H9 (cell line): ENCODE measurements at regions not wholly inside any gene's neighbourhood (a gene's known extent, or its start where the extent isn't known, plus 50 kb on each side); places are given as distances from the start of the nearest gene placed in this dataset.

Experiments
- DNase-seq: peaks from one replicate; pipeline ENCODE4 v3.0.0-alpha.2; 2017
- H2AFZ ChIP-seq: one replicate; pipeline ENCODE4 v1.6.1; 2013; ENCODE audit warnings: mild to moderate bottlenecking, low read length, control low read depth, moderate library complexity
- H2AK5ac ChIP-seq: 2 replicates; pipeline ENCODE4 v1.6.1; 2013; ENCODE audit warnings: low read length, control low read depth, mixed read lengths; ENCODE audit not compliant: insufficient read length
- H2BK120ac ChIP-seq: one replicate; pipeline ENCODE4 v1.6.1; 2013; ENCODE audit warnings: low read depth, mild to moderate bottlenecking, low read length, control low read depth, inconsistent platforms; ENCODE audit not compliant: poor library complexity, severe bottlenecking
- H2BK12ac ChIP-seq: 2 replicates; pipeline ENCODE4 v1.6.1; 2013; ENCODE audit warnings: low read length, control low read depth, mixed read lengths, low read depth; ENCODE audit not compliant: insufficient read length
- H2BK15ac ChIP-seq: 2 replicates; pipeline ENCODE4 v1.6.1; 2013; ENCODE audit warnings: low read depth, low read length, control low read depth
- H2BK20ac ChIP-seq: one replicate; pipeline ENCODE4 v1.6.1; 2013; ENCODE audit warnings: low read depth, mild to moderate bottlenecking, low read length, control low read depth, inconsistent platforms; ENCODE audit not compliant: poor library complexity, severe bottlenecking
- H2BK5ac ChIP-seq: 2 replicates; pipeline ENCODE4 v1.6.1; 2013; ENCODE audit warnings: low read length, control low read depth, mixed read lengths; ENCODE audit not compliant: insufficient read length
- H3K14ac ChIP-seq: 2 replicates; pipeline ENCODE4 v1.6.1; 2013; ENCODE audit warnings: low read length, control low read depth; ENCODE audit not compliant: insufficient read depth
- H3K18ac ChIP-seq: 2 replicates; pipeline ENCODE4 v1.6.1; 2013; ENCODE audit warnings: low read depth, mild to moderate bottlenecking, mixed read lengths, low read length, control low read depth; ENCODE audit not compliant: insufficient read length
- H3K23ac ChIP-seq: 2 replicates; pipeline ENCODE4 v1.6.1; 2013; ENCODE audit warnings: low read length, control low read depth, mixed read lengths, low read depth; ENCODE audit not compliant: insufficient read length
- H3K23me2 ChIP-seq: 2 replicates; pipeline ENCODE4 v1.6.1; 2013; ENCODE audit warnings: low read depth, mild to moderate bottlenecking, mixed read lengths, low read length, control low read depth; ENCODE audit not compliant: insufficient read length, poor library complexity, severe bottlenecking
- H3K27ac ChIP-seq: 2 replicates; pipeline ENCODE4 v1.5.1; 2013; ENCODE audit warnings: low read length, control low read depth, mixed read lengths, low read depth; ENCODE audit not compliant: insufficient read length
- H3K27me3 ChIP-seq: 2 replicates; pipeline ENCODE4 v1.6.1; 2013; ENCODE audit warnings: low read length, control low read depth, inconsistent platforms; ENCODE audit not compliant: insufficient read depth
- H3K4ac ChIP-seq: 2 replicates; pipeline ENCODE4 v1.6.1; 2013; ENCODE audit warnings: low read depth, mild to moderate bottlenecking, control low read depth, inconsistent platforms, low read length, moderate library complexity
- H3K4me1 ChIP-seq: 2 replicates; pipeline ENCODE4 v1.6.1; 2013; ENCODE audit warnings: low read length, control low read depth, inconsistent platforms; ENCODE audit not compliant: insufficient read depth
- H3K4me2 ChIP-seq: 2 replicates; pipeline ENCODE4 v1.6.1; 2013; ENCODE audit warnings: low read length, control low read depth, mixed read lengths; ENCODE audit not compliant: insufficient read length, insufficient read depth
- H3K56ac ChIP-seq: 2 replicates; pipeline ENCODE4 v1.6.1; 2013; ENCODE audit warnings: low read depth, mild to moderate bottlenecking, mixed read lengths, low read length, control low read depth; ENCODE audit not compliant: insufficient read length
- H3K79me1 ChIP-seq: 2 replicates; pipeline ENCODE4 v1.6.1; 2013; ENCODE audit warnings: low read depth, mild to moderate bottlenecking, moderate library complexity, low read length, control low read depth, inconsistent platforms; ENCODE audit not compliant: insufficient read depth, poor library complexity, severe bottlenecking
- H3K79me2 ChIP-seq: 2 replicates; pipeline ENCODE4 v1.6.1; 2013; ENCODE audit warnings: low read length, control low read depth, inconsistent platforms; ENCODE audit not compliant: insufficient read depth
- H3K9ac ChIP-seq: 2 replicates; pipeline ENCODE4 v1.6.1; 2013; ENCODE audit warnings: low read length, control low read depth, mixed read lengths; ENCODE audit not compliant: insufficient read length; ENCODE audit errors: extremely low read depth
- H3K9me3 ChIP-seq: one replicate; pipeline ENCODE4 v1.6.1; 2013; ENCODE audit warnings: low read depth, low read length, inconsistent platforms; ENCODE audit not compliant: control insufficient read depth
- H3T11ph ChIP-seq: one replicate; pipeline ENCODE4 v1.6.1; 2013; ENCODE audit warnings: mild to moderate bottlenecking, low read length, control low read depth, inconsistent platforms
- H4K20me1 ChIP-seq: one replicate; pipeline ENCODE4 v1.6.1; 2013; ENCODE audit not compliant: control insufficient read depth, insufficient read length, insufficient read depth
- H4K5ac ChIP-seq: 2 replicates; pipeline ENCODE4 v1.6.1; 2013; ENCODE audit warnings: low read depth, mild to moderate bottlenecking, mixed read lengths, low read length, control low read depth; ENCODE audit not compliant: insufficient read length
- H4K8ac ChIP-seq: replicated peaks from 2 replicates; pipeline ENCODE4 v1.6.1; 2013; ENCODE audit warnings: low read length, control low read depth, mixed read lengths, low read depth; ENCODE audit not compliant: insufficient read length
- H4K91ac ChIP-seq: 2 replicates; pipeline ENCODE4 v1.6.1; 2013; ENCODE audit warnings: low read depth, mild to moderate bottlenecking, moderate library complexity, mixed read lengths, low read length, control low read depth; ENCODE audit not compliant: insufficient read length
- H3K27ac Mint-ChIP-seq, 3 experiments: 2 replicates in 2 of 3; 3 replicates in 1 of 3; pipeline ENCODE4 v1.8.0; 2020 to 2021; ENCODE audit warnings: mixed read lengths in 3 of 3, mild to moderate bottlenecking in 1 of 3, moderate library complexity in 1 of 3
- H3K27me3 Mint-ChIP-seq: 2 replicates; pipeline ENCODE4 v1.8.0; 2021; ENCODE audit warnings: low read depth, mild to moderate bottlenecking, moderate library complexity, mixed read lengths
- H3K36me3 Mint-ChIP-seq, 3 experiments: 2 replicates in 2 of 3; 3 replicates in 1 of 3; pipeline ENCODE4 v1.8.0; 2020 to 2021; ENCODE audit warnings: low read depth in 3 of 3, mixed read lengths in 3 of 3; ENCODE audit not compliant: insufficient read depth in 1 of 3
- H3K4me1 Mint-ChIP-seq, 2 experiments: 2 replicates each; pipeline ENCODE4 v1.8.0; 2020; ENCODE audit warnings: mixed read lengths in 2 of 2
- H3K4me3 Mint-ChIP-seq, 2 experiments: 2 replicates in 1 of 2; 3 replicates in 1 of 2; pipeline ENCODE4 v1.8.0; 2020 to 2021; ENCODE audit warnings: mild to moderate bottlenecking in 2 of 2, mixed read lengths in 2 of 2, moderate library complexity in 1 of 2
- H3K9me3 Mint-ChIP-seq, 2 experiments: 2 replicates in 1 of 2; 3 replicates in 1 of 2; pipeline ENCODE4 v1.8.0; 2020; ENCODE audit warnings: mild to moderate bottlenecking in 2 of 2, mixed read lengths in 2 of 2, moderate library complexity in 1 of 2
- WGBS: extraction: QIAGEN DNeasy Blood & Tissue Kit; methylation state at CpG from one replicate; pipeline ENCODE4 v1.1.7; 2013; ENCODE audit warnings: missing lambda C conversion rate, low lambda C conversion rate, mixed read lengths; ENCODE audit not compliant: insufficient read length; ENCODE audit errors: extremely low coverage; 5-methylcytosine and 5-hydroxymethylcytosine counted together
- TF ChIP-seq, protein P1 (sequence below): fragments of 200-600 bp; sonication (generic); conservative IDR thresholded peaks from 3 replicates; pipeline ENCODE4 v1.8.0; 2021; ENCODE audit warnings: antibody characterized with exemption, mild to moderate bottlenecking

GRCh38 chr13:102462570-102462969 is 60.7 kb upstream of the FGF14 start:
- H3K4me1 Mint-ChIP-seq: peaks cover under 1 to 6% of the 10 kb centered on the region in 2 experiments; a peak in 2 of 4 replicates
- Histone ChIP-seq H2BK120ac (no peak overlapping the region), H3K4me2 (no peak overlapping the region), H3K79me1 (no peaks in the 10 kb centered on the region), H3K9ac (no peak overlapping the region), H2BK20ac (no peak overlapping the region), H3K27me3 (no peaks in the 10 kb centered on the region), H4K5ac (no peak overlapping the region), H3K23ac (no peak overlapping the region), H4K91ac (no peak overlapping the region), H2BK12ac (no peak overlapping the region), H2AFZ (no peak overlapping the region), H3K4me1 (no peaks in the 10 kb centered on the region; the same call in 1 of the 2 replicates), H3K4ac (no peak overlapping the region), H2AK5ac (no peak overlapping the region), H3K23me2 (no peaks in the 10 kb centered on the region), H3K9me3 (no peaks in the 10 kb centered on the region), H3K79me2 (no peaks in the 10 kb centered on the region), H4K8ac (no peak overlapping the region), H3K18ac (no peak overlapping the region), H3K56ac (no peak overlapping the region), H3K27ac (no peak overlapping the region), H2BK15ac (no peak overlapping the region), H3K14ac (no peak overlapping the region), H3T11ph (no peak overlapping the region), H2BK5ac (no peak overlapping the region), H4K20me1 (no peaks in the 10 kb centered on the region)
- H3K27me3 Mint-ChIP-seq: no peaks in the 10 kb centered on the region
- no peak for DNase-seq
- no peak overlapping the region for H3K4me3 Mint-ChIP-seq
- TF ChIP-seq, protein P1, sequence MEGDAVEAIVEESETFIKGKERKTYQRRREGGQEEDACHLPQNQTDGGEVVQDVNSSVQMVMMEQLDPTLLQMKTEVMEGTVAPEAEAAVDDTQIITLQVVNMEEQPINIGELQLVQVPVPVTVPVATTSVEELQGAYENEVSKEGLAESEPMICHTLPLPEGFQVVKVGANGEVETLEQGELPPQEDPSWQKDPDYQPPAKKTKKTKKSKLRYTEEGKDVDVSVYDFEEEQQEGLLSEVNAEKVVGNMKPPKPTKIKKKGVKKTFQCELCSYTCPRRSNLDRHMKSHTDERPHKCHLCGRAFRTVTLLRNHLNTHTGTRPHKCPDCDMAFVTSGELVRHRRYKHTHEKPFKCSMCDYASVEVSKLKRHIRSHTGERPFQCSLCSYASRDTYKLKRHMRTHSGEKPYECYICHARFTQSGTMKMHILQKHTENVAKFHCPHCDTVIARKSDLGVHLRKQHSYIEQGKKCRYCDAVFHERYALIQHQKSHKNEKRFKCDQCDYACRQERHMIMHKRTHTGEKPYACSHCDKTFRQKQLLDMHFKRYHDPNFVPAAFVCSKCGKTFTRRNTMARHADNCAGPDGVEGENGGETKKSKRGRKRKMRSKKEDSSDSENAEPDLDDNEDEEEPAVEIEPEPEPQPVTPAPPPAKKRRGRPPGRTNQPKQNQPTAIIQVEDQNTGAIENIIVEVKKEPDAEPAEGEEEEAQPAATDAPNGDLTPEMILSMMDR: no peak
- H3K9me3 Mint-ChIP-seq: no peaks in the 10 kb centered on the region
- no peak overlapping the region; a peak in 1 of 7 replicates for H3K27ac Mint-ChIP-seq
- H3K36me3 Mint-ChIP-seq: no peaks in the 10 kb centered on the region
- no CpG with 5 or more reads among the region's 3 CpGs for WGBS
